ENCODE measurements at regions not wholly inside any gene's neighbourhood (a gene's known extent, or its start where the extent isn't known, plus 50 kb on each side); places are given as distances from the start of the nearest gene placed in this dataset.

DNA sequence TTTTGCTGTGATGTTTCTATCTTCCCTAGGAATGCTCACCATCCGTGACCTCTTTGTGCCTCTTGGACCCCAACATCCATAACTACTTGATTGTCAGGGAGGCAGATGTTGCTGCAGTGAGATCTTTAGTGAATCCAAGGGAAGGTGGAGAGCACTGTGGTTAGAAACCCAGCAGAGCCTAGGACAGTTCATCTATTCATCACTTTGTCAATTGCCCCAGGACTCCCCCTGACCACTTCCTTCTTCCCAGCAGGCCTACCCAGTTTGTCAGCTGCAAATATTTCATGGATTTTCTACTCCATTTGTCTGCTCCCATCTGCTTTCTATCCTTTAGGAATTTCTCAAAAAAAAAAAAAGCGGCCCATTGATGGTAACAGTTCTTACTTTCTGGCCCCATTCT, 942.8 kb downstream of the PCDH7 start:
- TF ChIP-seq CTCF (IDR thresholded peaks at IDR 0.05) (no peak), POLR2A (IDR thresholded peaks at IDR 0.05) (no peak)

All from right lobe of liver (tissue), 4 donors.